ENCODE measurements at regions not wholly inside any gene's neighbourhood (a gene's known extent, or its start where the extent isn't known, plus 50 kb on each side); places are given as distances from the start of the nearest gene placed in this dataset.
"Not testable (repeated sequence)": the region's sequence is repeated elsewhere in the genome, so short reads cannot be mapped to it uniquely, and the experiment has no call there.

GRCh38 chr2:204140246-204140645, 203.7 kb downstream of the ICOS start:
- H3K36me3 Mint-ChIP-seq = no peaks in the 10 kb centered on the region

GRCh38 chr2:204143216-204144014, 206.9 kb downstream of the ICOS start:
- Mint-ChIP-seq H3K27ac (peak overlapping the region in 1 of 10 donors; percentile 45), H3K4me1 (peaks cover 6 to 13% (median 8%) of the 10 kb centered on the region in 4 donors), H3K9me3 (no peaks in the 10 kb centered on the region), H3K36me3 (no peaks in the 10 kb centered on the region), H3K27me3 (peaks cover 1 to 10% (median 5%) of the 10 kb centered on the region in 5 donors), H3K4me3 (no peak overlapping the region)
- POLR2A ChIA-PET = no interaction called here
- ATAC-seq (no peak), DNase-seq (no peak)

More at GRCh38 chr2:204140246-204140645, 203.7 kb downstream of the ICOS start:
- peaks cover under 1 to 3% (median 2%) of the 10 kb centered on the region in 4 donors for H3K4me1 Mint-ChIP-seq
- DNase-seq (no peak), ATAC-seq (no peak)
- H3K4me3 Mint-ChIP-seq = no peak overlapping the region
- POLR2A ChIA-PET = interaction anchor here (0.6 kb wide), 1 partner anchor 1527 kb away, joined by 6 read pairs; no protein-coding TSS in a partner anchor
- no peak overlapping the region for H3K27ac Mint-ChIP-seq
- H3K27me3 Mint-ChIP-seq = peaks cover 0 to 5% (median 3%) of the 10 kb centered on the region in 5 donors
- no peaks in the 10 kb centered on the region for H3K9me3 Mint-ChIP-seq

- POLR2A ChIA-PET = no interaction called here
- H3K27ac Mint-ChIP-seq = no peak overlapping the region
- H3K4me3 Mint-ChIP-seq = no peak overlapping the region
Measured at GRCh38 chr2:204144492-204144891, 207.9 kb downstream of the ICOS start.

GRCh38 chr2:204145263-204145751, 208.7 kb downstream of the ICOS start:
- DNase-seq = peak; percentile 59 to 86 (median 74)
- Mint-ChIP-seq H3K4me3 (peak overlapping the region; percentile 79 to 91 (median 86)), H3K36me3 (no peaks in the 10 kb centered on the region), H3K27me3 (peaks cover 7 to 18% (median 11%) of the 10 kb centered on the region in 5 donors), H3K9me3 (no peaks in the 10 kb centered on the region), H3K4me1 (peaks cover 6 to 13% (median 8%) of the 10 kb centered on the region in 4 donors), H3K27ac (peak overlapping the region in 9 of 10 donors; percentile 58 to 93 (median 87))
- POLR2A ChIA-PET = no interaction called here
- ATAC-seq = peak; percentile 98 to 100

More at GRCh38 chr2:204144492-204144891, 207.9 kb downstream of the ICOS start:
- H3K27me3 Mint-ChIP-seq = peaks cover 10 to 14% (median 11%) of the 10 kb centered on the region in 5 donors
- no peaks in the 10 kb centered on the region for H3K36me3 Mint-ChIP-seq
- H3K4me1 Mint-ChIP-seq = peaks cover 6 to 13% (median 8%) of the 10 kb centered on the region in 4 donors
- ATAC-seq (no peak), DNase-seq (no peak)
- no peaks in the 10 kb centered on the region for H3K9me3 Mint-ChIP-seq

GRCh38 chr2:204145791-204146190, 209.2 kb downstream of the ICOS start:
- Mint-ChIP-seq H3K4me1 (peaks cover 6 to 13% (median 8%) of the 10 kb centered on the region in 4 donors), H3K27me3 (peaks cover 7 to 18% (median 11%) of the 10 kb centered on the region in 5 donors), H3K27ac (peak overlapping the region in 8 of 10 donors; percentile 58 to 93 (median 88)), H3K36me3 (no peaks in the 10 kb centered on the region), H3K4me3 (peak overlapping the region; percentile 79 to 91 (median 86)), H3K9me3 (no peaks in the 10 kb centered on the region)
- DNase-seq (no peak), ATAC-seq (peak; percentile 17 to 26)
- POLR2A ChIA-PET = no interaction called here

- H3K27ac Mint-ChIP-seq, ATAC-seq, POLR2A ChIA-PET, H3K9me3 Mint-ChIP-seq, H3K4me3 Mint-ChIP-seq, H3K36me3 Mint-ChIP-seq, DNase-seq: not testable (repeated sequence)
- H3K4me1 Mint-ChIP-seq = peaks cover 6 to 13% (median 8%) of the 10 kb centered on the region in 4 donors
- peaks cover 9 to 19% (median 11%) of the 10 kb centered on the region in 5 donors for H3K27me3 Mint-ChIP-seq
Measured at GRCh38 chr2:204147040-204147439, 210.5 kb downstream of the ICOS start.

GRCh38 chr2:204150721-204151120, 214.2 kb downstream of the ICOS start:
- H3K4me1 Mint-ChIP-seq = peaks cover 0 to 5% (median 3%) of the 10 kb centered on the region in 4 donors
- H3K9me3 Mint-ChIP-seq = no peaks in the 10 kb centered on the region
- DNase-seq (no peak), ATAC-seq (no peak)
- H3K27me3 Mint-ChIP-seq = peaks cover 10 to 17% (median 10%) of the 10 kb centered on the region in 5 donors
- POLR2A ChIA-PET = no interaction called here
- no peak overlapping the region for H3K27ac Mint-ChIP-seq
- no peaks in the 10 kb centered on the region for H3K36me3 Mint-ChIP-seq
- no peak overlapping the region for H3K4me3 Mint-ChIP-seq

- Mint-ChIP-seq H3K27ac (no peak overlapping the region), H3K4me3 (no peak overlapping the region), H3K36me3 (peaks cover 0 to under 1% (median 0%) of the 10 kb centered on the region in 3 donors), H3K27me3 (peaks cover 10 to 15% (median 10%) of the 10 kb centered on the region in 5 donors), H3K4me1 (no peaks in the 10 kb centered on the region), H3K9me3 (peaks cover 0 to 10% (median 0%) of the 10 kb centered on the region in 9 donors)
- POLR2A ChIA-PET = no interaction called here
- DNase-seq (no peak), ATAC-seq (no peak)
Measured at GRCh38 chr2:204152616-204153015, 216.1 kb downstream of the ICOS start.

GRCh38 chr2:204154863-204155262, 218.3 kb downstream of the ICOS start:
- POLR2A ChIA-PET = no interaction called here

GRCh38 chr2:204156456-204156855, 219.9 kb downstream of the ICOS start:
- ATAC-seq = no peak
- peaks cover 0 to 5% (median 0%) of the 10 kb centered on the region in 3 donors for H3K36me3 Mint-ChIP-seq
- H3K4me1 Mint-ChIP-seq = no peaks in the 10 kb centered on the region
- H3K27me3 Mint-ChIP-seq = peaks cover 0 to 13% (median 11%) of the 10 kb centered on the region in 5 donors
- peaks cover 0 to 14% (median 3%) of the 10 kb centered on the region in 9 donors for H3K9me3 Mint-ChIP-seq
- H3K27ac Mint-ChIP-seq = no peak overlapping the region
- no peak for DNase-seq
- H3K4me3 Mint-ChIP-seq = no peak overlapping the region
- POLR2A ChIA-PET = no interaction called here

More at GRCh38 chr2:204154863-204155262, 218.3 kb downstream of the ICOS start:
- H3K9me3 Mint-ChIP-seq = peaks cover 0 to 14% (median 3%) of the 10 kb centered on the region in 9 donors
- peaks cover 0 to 5% (median 0%) of the 10 kb centered on the region in 3 donors for H3K36me3 Mint-ChIP-seq
- no peak overlapping the region for H3K27ac Mint-ChIP-seq
- H3K4me3 Mint-ChIP-seq = no peak overlapping the region
- H3K27me3 Mint-ChIP-seq = peaks cover 0 to 8% (median 7%) of the 10 kb centered on the region in 5 donors
- no peaks in the 10 kb centered on the region for H3K4me1 Mint-ChIP-seq
- ATAC-seq (no peak), DNase-seq (no peak)

- ATAC-seq = no peak
- no peak overlapping the region for H3K27ac Mint-ChIP-seq
- peaks cover 0 to 12% (median 9%) of the 10 kb centered on the region in 5 donors for H3K27me3 Mint-ChIP-seq
- DNase-seq = no peak
- no peak overlapping the region for H3K4me3 Mint-ChIP-seq
- peaks cover 0 to 14% (median 3%) of the 10 kb centered on the region in 9 donors for H3K9me3 Mint-ChIP-seq
- peaks cover 0 to 5% (median 0%) of the 10 kb centered on the region in 3 donors for H3K36me3 Mint-ChIP-seq
- no peaks in the 10 kb centered on the region for H3K4me1 Mint-ChIP-seq
- POLR2A ChIA-PET = no interaction called here
Measured at GRCh38 chr2:204157684-204158083, 221.1 kb downstream of the ICOS start.

- Mint-ChIP-seq H3K36me3 (peaks cover 0 to 5% (median 0%) of the 10 kb centered on the region in 3 donors), H3K9me3 (peaks cover 0 to 14% (median 4%) of the 10 kb centered on the region in 9 donors), H3K27me3 (peaks cover 0 to 12% (median 9%) of the 10 kb centered on the region in 5 donors), H3K4me1 (no peaks in the 10 kb centered on the region), H3K27ac (no peak overlapping the region), H3K4me3 (no peak overlapping the region)
- POLR2A ChIA-PET = no interaction called here
- no peak for ATAC-seq
- DNase-seq = no peak
Measured at GRCh38 chr2:204159526-204159925, 223.0 kb downstream of the ICOS start.

GRCh38 chr2:204160989-204161388, 224.4 kb downstream of the ICOS start:
- Mint-ChIP-seq H3K27ac (no peak overlapping the region), H3K9me3 (peaks cover 0 to 14% (median 4%) of the 10 kb centered on the region in 9 donors), H3K4me3 (no peak overlapping the region), H3K27me3 (peaks cover 0 to 12% (median 9%) of the 10 kb centered on the region in 5 donors), H3K36me3 (peaks cover 0 to 5% (median 0%) of the 10 kb centered on the region in 3 donors), H3K4me1 (no peaks in the 10 kb centered on the region)
- POLR2A ChIA-PET = no interaction called here
- no peak for ATAC-seq
- DNase-seq = no peak
